DMS53 treated with DMSO at 0.1 percent for 48 hours (cell line): ENCODE measurements at regions not wholly inside any gene's neighbourhood (a gene's known extent, or its start where the extent isn't known, plus 50 kb on each side); places are given as distances from the start of the nearest gene placed in this dataset.

Source experiments
- DNase-seq: peaks from one replicate; lab custom pipeline; 2025; ENCODE audit not compliant: unreplicated experiment; lab: John Stamatoyannopoulos, UW

GRCh38 chr20:40738976-40739375, 49.9 kb upstream of the MAFB start:
- DNase-seq: no peak

- no peak for DNase-seq
Observed at GRCh38 chr20:40739841-40740240, 50.8 kb upstream of the MAFB start.

- peak; percentile 5 for DNase-seq
Observed at GRCh38 chr20:40741507-40742106, 52.6 kb upstream of the MAFB start.

- no peak for DNase-seq
Observed at GRCh38 chr20:40743141-40743775, 54.2 kb upstream of the MAFB start.

- no peak for DNase-seq
Observed at GRCh38 chr20:40744072-40744817, 55.2 kb upstream of the MAFB start.

GRCh38 chr20:40744818-40745175, 55.8 kb upstream of the MAFB start:
- DNase-seq: no peak

- no peak for DNase-seq
Observed at GRCh38 chr20:40746251-40746650, 57.2 kb upstream of the MAFB start.

- no peak for DNase-seq
Observed at GRCh38 chr20:40748182-40748581, 59.1 kb upstream of the MAFB start.

GRCh38 chr20:40749985-40750506, 61.0 kb upstream of the MAFB start:
- DNase-seq: no peak

GRCh38 chr20:40750541-40751035, 61.6 kb upstream of the MAFB start:
- no peak for DNase-seq

GRCh38 chr20:40753472-40753871, 64.4 kb upstream of the MAFB start:
- no peak for DNase-seq

GRCh38 chr20:40754339-40754943, 65.4 kb upstream of the MAFB start:
- no peak for DNase-seq

- DNase-seq: no peak
Observed at GRCh38 chr20:40757087-40757486, 68.1 kb upstream of the MAFB start.

GRCh38 chr20:40758790-40759189, 69.8 kb upstream of the MAFB start:
- DNase-seq: no peak

- DNase-seq: no peak
Observed at GRCh38 chr20:40760399-40760798, 71.4 kb upstream of the MAFB start.

GRCh38 chr20:40763646-40764295, 74.7 kb upstream of the MAFB start:
- DNase-seq: no peak

GRCh38 chr20:40765814-40766480, 76.9 kb upstream of the MAFB start:
- no peak for DNase-seq

- no peak for DNase-seq
Observed at GRCh38 chr20:40766790-40767614, 78.0 kb upstream of the MAFB start.

- DNase-seq: no peak
Observed at GRCh38 chr20:40767615-40767924, 78.5 kb upstream of the MAFB start.

GRCh38 chr20:40768105-40768504, 79.1 kb upstream of the MAFB start:
- DNase-seq: no peak
